ENCODE measurements at regions not wholly inside any gene's neighbourhood (a gene's known extent, or its start where the extent isn't known, plus 50 kb on each side); places are given as distances from the start of the nearest gene placed in this dataset.
A peak's percentile ranks its signal among the peaks of the same experiment; 100 is the strongest.

DNA sequence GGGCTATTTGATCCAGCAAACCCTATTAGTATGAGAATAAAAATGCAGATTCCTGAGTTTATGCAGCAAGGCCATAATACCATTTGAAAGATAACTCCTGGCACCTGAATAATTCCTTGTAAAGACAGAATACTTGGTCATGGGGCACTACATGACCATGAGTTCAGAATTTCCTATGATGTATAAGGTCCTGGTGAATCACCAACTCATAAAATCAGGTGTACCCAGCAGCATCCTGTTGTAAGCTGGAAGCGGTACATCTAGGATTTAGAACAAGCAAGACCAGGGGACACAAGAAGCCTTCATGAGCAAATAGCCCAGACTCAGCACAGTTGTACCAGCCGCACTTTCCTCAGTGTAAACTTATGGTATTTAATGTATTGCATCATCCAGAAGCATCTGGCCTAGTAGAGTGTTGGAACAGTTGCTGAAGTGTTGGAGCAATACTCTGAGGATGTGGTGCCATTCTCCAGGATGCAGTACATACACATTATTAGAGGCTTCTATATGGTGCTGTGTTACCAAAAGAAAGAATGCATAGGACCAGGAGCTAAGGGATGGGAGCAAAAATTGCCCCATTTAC is 233.4 kb downstream of the SQOR start:
- no peak overlapping the region for H2AK5ac ChIP-seq (ENCODE audit: low read length, severe bottlenecking)
- H2AFZ ChIP-seq (ENCODE audit: low read depth, low read length) = no peak overlapping the region

DNA sequence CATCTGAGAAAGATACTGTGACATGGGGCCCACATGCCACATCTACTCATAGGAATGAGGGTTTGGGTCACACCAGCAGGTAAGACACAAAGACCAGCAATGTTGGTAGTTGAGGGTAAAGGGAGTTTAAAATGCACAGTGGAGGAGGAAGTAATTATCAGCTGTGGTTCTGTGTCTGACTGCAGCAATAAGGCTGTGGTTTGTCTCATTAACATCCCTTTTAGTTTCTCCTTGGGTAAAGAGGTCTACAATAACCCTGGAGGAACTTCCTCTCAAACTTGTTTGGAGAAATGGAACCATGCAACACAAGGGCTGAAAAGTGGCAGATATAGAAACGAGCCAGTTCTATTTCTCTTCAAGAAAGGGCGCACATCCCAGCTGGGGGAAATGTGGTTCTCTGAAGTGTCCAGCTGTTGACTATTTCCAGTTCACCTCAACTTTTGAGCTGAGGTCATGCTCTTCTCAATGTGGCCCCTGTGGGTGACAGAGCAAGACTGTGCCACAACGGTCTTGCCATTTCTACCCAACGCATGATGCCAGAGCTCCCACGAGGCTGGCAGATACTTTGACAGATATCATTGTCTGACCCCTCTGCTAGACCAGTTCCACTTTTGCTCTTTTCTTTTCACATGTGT is 234.3 kb downstream of the SQOR start:
- Histone ChIP-seq H3K4me3 (ENCODE audit: insufficient read depth in 1 of 2, low read depth in 1 of 2, low read length in 2 of 2) (no peak overlapping the region), H3K4me2 (ENCODE audit: low read length, poor library complexity, severe bottlenecking) (no peak overlapping the region), H3K18ac (ENCODE audit: low read depth in 1 of 2, low read length in 2 of 2) (no peak overlapping the region), H2BK15ac (ENCODE audit: low read depth, poor library complexity, severe bottlenecking) (no peak overlapping the region), H3K4ac (ENCODE audit: low read depth in 1 of 2, low read length in 2 of 2) (no peak overlapping the region), H3K9ac (ENCODE audit: low read length) (no peak overlapping the region), H2BK12ac (ENCODE audit: low read length in 2 of 2) (no peak overlapping the region), H3K27me3 (ENCODE audit: control insufficient read depth in 1 of 2, insufficient read depth in 1 of 2, low read length in 2 of 2) (no peaks in the 10 kb centered on the region), H4K91ac (ENCODE audit: low read length) (no peak overlapping the region), H2AFZ (ENCODE audit: low read depth, low read length) (no peak overlapping the region), H3K23ac (ENCODE audit: low read length in 2 of 2) (no peak overlapping the region), H3K14ac (ENCODE audit: low read length in 2 of 2) (no peak overlapping the region), H3K9me3 (ENCODE audit: control insufficient read depth, low read length) (no peaks in the 10 kb centered on the region), H2AK5ac (ENCODE audit: low read length, severe bottlenecking) (no peak overlapping the region), H2BK5ac (ENCODE audit: low read depth, low read length, poor library complexity, severe bottlenecking) (no peak overlapping the region), H3K27ac (ENCODE audit: low read length, poor library complexity, severe bottlenecking) (no peak overlapping the region), H3K79me1 (replicated peaks; ENCODE audit: low read length, poor library complexity, severe bottlenecking) (no peaks in the 10 kb centered on the region), H3K4me1 (ENCODE audit: control insufficient read depth, insufficient read depth, low read depth, low read length) (peaks cover 8% of the 10 kb centered on the region), H2BK120ac (ENCODE audit: low read depth, low read length) (no peak overlapping the region), H4K8ac (ENCODE audit: low read length) (no peak overlapping the region), H3K36me3 (ENCODE audit: control insufficient read depth in 1 of 2, insufficient read depth in 2 of 2, low read depth in 1 of 2, low read length in 2 of 2) (no peaks in the 10 kb centered on the region)
- no peak for DNase-seq
- 83% methylated on average over 5 of the region's 5 CpGs for WGBS

More for the DNA sequence above, 233.4 kb downstream of the SQOR start:
- Histone ChIP-seq H3K27ac (ENCODE audit: low read length, poor library complexity, severe bottlenecking) (no peak overlapping the region), H3K4me3 (ENCODE audit: insufficient read depth in 1 of 2, low read depth in 1 of 2, low read length in 2 of 2) (no peak overlapping the region), H3K79me1 (replicated peaks; ENCODE audit: low read length, poor library complexity, severe bottlenecking) (no peaks in the 10 kb centered on the region), H4K91ac (ENCODE audit: low read length) (no peak overlapping the region), H2BK5ac (ENCODE audit: low read depth, low read length, poor library complexity, severe bottlenecking) (no peak overlapping the region), H3K4ac (ENCODE audit: low read depth in 1 of 2, low read length in 2 of 2) (no peak overlapping the region), H3K9me3 (ENCODE audit: control insufficient read depth, low read length) (no peaks in the 10 kb centered on the region), H3K27me3 (ENCODE audit: control insufficient read depth in 1 of 2, insufficient read depth in 1 of 2, low read length in 2 of 2) (no peaks in the 10 kb centered on the region), H3K9ac (ENCODE audit: low read length) (no peak overlapping the region), H3K18ac (ENCODE audit: low read depth in 1 of 2, low read length in 2 of 2) (no peak overlapping the region), H3K14ac (ENCODE audit: low read length in 2 of 2) (no peak overlapping the region), H3K23ac (ENCODE audit: low read length in 2 of 2) (no peak overlapping the region), H4K8ac (ENCODE audit: low read length) (no peak overlapping the region), H2BK12ac (ENCODE audit: low read length in 2 of 2) (no peak overlapping the region), H3K36me3 (ENCODE audit: control insufficient read depth in 1 of 2, insufficient read depth in 2 of 2, low read depth in 1 of 2, low read length in 2 of 2) (no peaks in the 10 kb centered on the region), H2BK15ac (ENCODE audit: low read depth, poor library complexity, severe bottlenecking) (no peak overlapping the region), H3K4me1 (ENCODE audit: control insufficient read depth, insufficient read depth, low read depth, low read length) (peaks cover 8% of the 10 kb centered on the region), H3K4me2 (ENCODE audit: low read length, poor library complexity, severe bottlenecking) (no peak overlapping the region), H2BK120ac (ENCODE audit: low read depth, low read length) (no peak overlapping the region)
- no peak for DNase-seq
- WGBS = 93% methylated on average over 2 of the region's 2 CpGs

DNA sequence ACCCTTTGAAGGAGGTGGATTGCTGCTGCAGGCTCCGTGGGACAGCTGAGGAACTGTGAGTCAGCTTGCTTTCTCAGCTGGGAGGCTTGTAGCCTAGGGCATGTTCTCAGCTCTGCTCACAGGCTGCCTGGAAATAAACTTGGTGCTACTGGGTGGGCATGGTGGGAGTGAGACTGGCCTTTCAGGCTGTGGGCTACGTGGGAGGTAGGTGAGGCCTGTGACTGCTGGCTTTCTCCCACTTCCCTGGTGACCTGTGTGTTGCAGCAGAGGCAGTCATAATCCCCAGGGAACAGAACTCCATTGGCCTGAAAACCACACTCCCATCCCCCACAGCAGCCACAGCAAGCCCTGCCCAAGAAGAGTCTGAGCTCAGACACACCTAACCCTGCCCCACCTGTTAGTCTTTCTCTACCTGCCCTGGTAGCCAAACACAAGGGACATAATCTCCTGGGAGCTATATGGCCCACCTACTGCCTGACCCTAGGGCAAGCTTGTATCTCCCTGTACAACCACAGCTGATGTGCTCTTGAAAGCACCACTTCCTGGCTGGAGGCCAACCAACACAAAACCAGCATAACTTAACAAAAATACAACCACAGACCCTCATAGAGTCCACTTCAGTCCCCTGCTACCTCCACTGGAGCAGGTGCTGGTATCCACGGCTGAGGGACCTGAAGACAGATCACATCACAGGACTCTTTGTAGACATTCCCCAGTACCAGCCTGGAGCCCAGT is 236.5 kb downstream of the SQOR start:
- Histone ChIP-seq H2BK15ac (ENCODE audit: low read depth, poor library complexity, severe bottlenecking) (no peak overlapping the region), H2AK5ac (ENCODE audit: low read length, severe bottlenecking) (no peak overlapping the region), H3K23ac (ENCODE audit: low read length in 2 of 2) (no peak overlapping the region), H3K18ac (ENCODE audit: low read depth in 1 of 2, low read length in 2 of 2) (no peak overlapping the region), H3K27me3 (ENCODE audit: control insufficient read depth in 1 of 2, insufficient read depth in 1 of 2, low read length in 2 of 2) (no peaks in the 10 kb centered on the region), H3K36me3 (ENCODE audit: control insufficient read depth in 1 of 2, insufficient read depth in 2 of 2, low read depth in 1 of 2, low read length in 2 of 2) (no peaks in the 10 kb centered on the region), H4K91ac (ENCODE audit: low read length) (no peak overlapping the region), H3K9ac (ENCODE audit: low read length) (no peak overlapping the region), H3K4ac (ENCODE audit: low read depth in 1 of 2, low read length in 2 of 2) (no peak overlapping the region), H2BK5ac (ENCODE audit: low read depth, low read length, poor library complexity, severe bottlenecking) (no peak overlapping the region), H3K79me1 (replicated peaks; ENCODE audit: low read length, poor library complexity, severe bottlenecking) (no peaks in the 10 kb centered on the region), H2BK12ac (ENCODE audit: low read length in 2 of 2) (no peak overlapping the region), H2BK120ac (ENCODE audit: low read depth, low read length) (no peak overlapping the region), H3K9me3 (ENCODE audit: control insufficient read depth, low read length) (no peaks in the 10 kb centered on the region), H3K14ac (ENCODE audit: low read length in 2 of 2) (no peak overlapping the region), H2AFZ (ENCODE audit: low read depth, low read length) (no peak overlapping the region), H3K27ac (ENCODE audit: low read length, poor library complexity, severe bottlenecking) (peak overlapping the region; percentile 8), H3K4me3 (ENCODE audit: insufficient read depth in 1 of 2, low read depth in 1 of 2, low read length in 2 of 2) (no peak overlapping the region), H3K4me2 (ENCODE audit: low read length, poor library complexity, severe bottlenecking) (no peak overlapping the region), H4K8ac (ENCODE audit: low read length) (no peak overlapping the region), H3K4me1 (ENCODE audit: control insufficient read depth, insufficient read depth, low read depth, low read length) (peaks cover 6% of the 10 kb centered on the region)
- WGBS = 57% methylated on average over 3 of the region's 3 CpGs
- peak; percentile 10 for DNase-seq

DNA sequence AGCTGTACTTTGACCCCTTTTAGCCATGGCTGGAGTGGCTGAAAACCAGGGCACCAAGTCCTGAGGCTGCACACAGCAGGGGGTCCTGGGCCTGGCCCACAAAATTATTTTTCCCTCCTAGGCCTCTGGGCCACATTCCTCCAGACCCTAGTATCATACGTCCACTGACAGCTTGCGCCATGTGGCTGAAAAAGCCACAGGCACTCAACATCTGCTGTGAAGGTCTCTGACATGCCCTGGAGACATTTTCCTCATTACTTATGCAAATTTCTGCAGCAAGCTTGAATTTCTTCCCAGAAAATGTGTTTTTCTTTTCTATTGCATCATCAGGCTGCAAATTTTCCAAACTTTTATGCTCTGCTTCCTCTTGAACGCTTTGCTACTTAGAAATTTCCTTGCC is 239.0 kb downstream of the SQOR start:
- Histone ChIP-seq H4K91ac (ENCODE audit: low read length) (no peak overlapping the region), H3K4me2 (ENCODE audit: low read length, poor library complexity, severe bottlenecking) (no peak overlapping the region), H2BK12ac (ENCODE audit: low read length in 2 of 2) (no peak overlapping the region), H3K14ac (ENCODE audit: low read length in 2 of 2) (no peak overlapping the region), H3K4me3 (ENCODE audit: insufficient read depth in 1 of 2, low read depth in 1 of 2, low read length in 2 of 2) (no peak overlapping the region), H2AK5ac (ENCODE audit: low read length, severe bottlenecking) (no peak overlapping the region), H3K9ac (ENCODE audit: low read length) (no peak overlapping the region), H3K4ac (ENCODE audit: low read depth in 1 of 2, low read length in 2 of 2) (no peak overlapping the region), H3K18ac (ENCODE audit: low read depth in 1 of 2, low read length in 2 of 2) (no peak overlapping the region), H2AFZ (ENCODE audit: low read depth, low read length) (no peak overlapping the region), H3K36me3 (ENCODE audit: control insufficient read depth in 1 of 2, insufficient read depth in 2 of 2, low read depth in 1 of 2, low read length in 2 of 2) (no peaks in the 10 kb centered on the region), H2BK15ac (ENCODE audit: low read depth, poor library complexity, severe bottlenecking) (no peak overlapping the region), H2BK5ac (ENCODE audit: low read depth, low read length, poor library complexity, severe bottlenecking) (no peak overlapping the region), H4K8ac (ENCODE audit: low read length) (no peak overlapping the region), H3K27ac (ENCODE audit: low read length, poor library complexity, severe bottlenecking) (no peak overlapping the region), H3K23ac (ENCODE audit: low read length in 2 of 2) (no peak overlapping the region), H2BK120ac (ENCODE audit: low read depth, low read length) (no peak overlapping the region), H3K27me3 (ENCODE audit: control insufficient read depth in 1 of 2, insufficient read depth in 1 of 2, low read length in 2 of 2) (no peaks in the 10 kb centered on the region), H3K9me3 (ENCODE audit: control insufficient read depth, low read length) (peaks cover 3% of the 10 kb centered on the region), H3K79me1 (replicated peaks; ENCODE audit: low read length, poor library complexity, severe bottlenecking) (no peaks in the 10 kb centered on the region), H3K4me1 (ENCODE audit: control insufficient read depth, insufficient read depth, low read depth, low read length) (peaks cover 6% of the 10 kb centered on the region)
- no peak for DNase-seq
- WGBS = 76% methylated on average over 3 of the region's 3 CpGs
